Retinal pigment epithelial cell (primary cell): ENCODE measurements at regions not wholly inside any gene's neighbourhood (a gene's known extent, or its start where the extent isn't known, plus 50 kb on each side); places are given as distances from the start of the nearest gene placed in this dataset.

Experiments
- DNase-seq: peaks from one replicate; pipeline ENCODE4 v3.0.0-alpha.2; 2010; ENCODE audit warnings: low read depth
- H3K4me3 ChIP-seq: 2 replicates; pipeline ENCODE4 v1.5.1; 2011; ENCODE audit warnings: mild to moderate bottlenecking, low read length, control low read depth, moderate library complexity
- TF ChIP-seq, protein P1 (sequence below): conservative IDR thresholded peaks from 2 replicates; pipeline ENCODE4 v1.5.1; 2011; ENCODE audit warnings: low read depth, low read length, control low read depth, inconsistent platforms

DNA sequence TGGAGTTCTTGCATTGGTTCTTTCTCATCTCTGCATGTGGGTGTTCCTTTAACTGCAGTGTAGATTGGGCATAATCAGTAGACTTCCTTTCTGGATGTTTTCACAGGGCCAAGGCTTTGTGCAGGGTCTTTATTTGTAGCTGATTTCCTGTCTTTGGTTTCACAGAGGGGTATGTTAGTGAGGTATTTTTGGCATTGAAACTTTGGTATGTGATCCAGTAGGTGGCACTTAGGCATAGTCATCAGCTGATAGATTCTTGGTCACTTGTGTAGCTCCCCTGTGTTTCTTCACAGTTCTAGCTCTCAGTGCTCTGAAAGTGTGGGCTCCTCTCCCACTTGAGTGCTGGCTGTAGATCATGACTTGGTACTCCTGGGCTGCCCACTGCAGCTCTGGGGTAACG lies 52.7 kb upstream of the LMO3 start:
- DNase-seq = no peak
- H3K4me3 ChIP-seq = no peak overlapping the region
- TF ChIP-seq, protein P1, sequence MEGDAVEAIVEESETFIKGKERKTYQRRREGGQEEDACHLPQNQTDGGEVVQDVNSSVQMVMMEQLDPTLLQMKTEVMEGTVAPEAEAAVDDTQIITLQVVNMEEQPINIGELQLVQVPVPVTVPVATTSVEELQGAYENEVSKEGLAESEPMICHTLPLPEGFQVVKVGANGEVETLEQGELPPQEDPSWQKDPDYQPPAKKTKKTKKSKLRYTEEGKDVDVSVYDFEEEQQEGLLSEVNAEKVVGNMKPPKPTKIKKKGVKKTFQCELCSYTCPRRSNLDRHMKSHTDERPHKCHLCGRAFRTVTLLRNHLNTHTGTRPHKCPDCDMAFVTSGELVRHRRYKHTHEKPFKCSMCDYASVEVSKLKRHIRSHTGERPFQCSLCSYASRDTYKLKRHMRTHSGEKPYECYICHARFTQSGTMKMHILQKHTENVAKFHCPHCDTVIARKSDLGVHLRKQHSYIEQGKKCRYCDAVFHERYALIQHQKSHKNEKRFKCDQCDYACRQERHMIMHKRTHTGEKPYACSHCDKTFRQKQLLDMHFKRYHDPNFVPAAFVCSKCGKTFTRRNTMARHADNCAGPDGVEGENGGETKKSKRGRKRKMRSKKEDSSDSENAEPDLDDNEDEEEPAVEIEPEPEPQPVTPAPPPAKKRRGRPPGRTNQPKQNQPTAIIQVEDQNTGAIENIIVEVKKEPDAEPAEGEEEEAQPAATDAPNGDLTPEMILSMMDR = no peak
